NT2/D1 (cell line): ENCODE measurements at regions not wholly inside any gene's neighbourhood (a gene's known extent, or its start where the extent isn't known, plus 50 kb on each side); places are given as distances from the start of the nearest gene placed in this dataset.
A peak's percentile ranks its signal among the peaks of the same experiment; 100 is the strongest.
"Not testable (repeated sequence)": the region's sequence is repeated elsewhere in the genome, so short reads cannot be mapped to it uniquely, and the experiment has no call there.

Experiments used
- DNase-seq: peaks from one replicate; pipeline ENCODE4 v3.0.0-alpha.2; 2011; ENCODE audit warnings: low read depth, low spot score
- H3K27me3 ChIP-seq: 2 replicates; pipeline ENCODE4 v1.6.0; 2011; ENCODE audit warnings: mild to moderate bottlenecking; ENCODE audit not compliant: insufficient read length, insufficient read depth
- H3K36me3 ChIP-seq: 2 replicates; pipeline ENCODE4 v1.6.1; 2011; ENCODE audit warnings: mild to moderate bottlenecking, low read length, mixed read lengths; ENCODE audit not compliant: insufficient read depth, insufficient read length
- H3K4me1 ChIP-seq: 2 replicates; pipeline ENCODE4 v1.5.1; 2011; ENCODE audit not compliant: insufficient read depth, insufficient read length
- H3K4me3 ChIP-seq: 2 replicates; pipeline ENCODE4 v1.5.1; 2011; ENCODE audit warnings: low read depth; ENCODE audit not compliant: insufficient read length
- H3K9ac ChIP-seq: 2 replicates; pipeline ENCODE4 v1.6.0; 2011; ENCODE audit warnings: low read depth; ENCODE audit not compliant: insufficient read length
- H3K9me3 ChIP-seq: 2 replicates; pipeline ENCODE4 v1.5.1; 2011; ENCODE audit warnings: mild to moderate bottlenecking, low read length; ENCODE audit not compliant: insufficient read depth
- SUZ12 ChIP-seq: IDR thresholded peaks from 2 replicates; pipeline ENCODE4 v1.6.1; 2011; ENCODE audit not compliant: insufficient read length, insufficient read depth; ENCODE audit errors: extremely low read depth
- YY1 ChIP-seq: IDR thresholded peaks from 2 replicates; pipeline ENCODE4 v1.6.1; 2011; ENCODE audit not compliant: insufficient read length, insufficient read depth
- ZNF274 ChIP-seq: IDR thresholded peaks from 2 replicates; pipeline ENCODE4 v1.6.1; 2011; ENCODE audit warnings: mild to moderate bottlenecking, low read depth, low read length

GRCh38 chr3:161694682-161695564 lies 198.3 kb downstream of the OTOL1 start:
- H3K4me1 ChIP-seq = no peaks in the 10 kb centered on the region

DNA sequence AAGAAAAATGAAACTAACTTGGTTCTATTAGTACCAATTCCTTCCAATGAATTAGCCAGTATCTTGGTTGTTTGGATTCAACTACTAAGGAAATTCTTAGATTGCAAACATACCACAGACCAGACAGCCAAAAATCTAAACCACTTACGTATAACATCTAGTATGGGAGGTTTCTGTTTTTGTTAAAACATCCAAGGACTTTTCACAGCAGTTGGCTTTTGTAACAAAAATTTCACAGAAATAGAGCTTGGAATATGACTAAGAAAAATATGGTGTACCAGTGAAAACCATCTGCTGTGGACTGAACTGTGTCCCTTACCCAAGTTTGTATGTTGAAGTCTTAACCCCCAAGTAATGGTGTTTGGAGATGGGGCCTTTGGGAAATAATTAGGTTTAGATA lies 199.2 kb downstream of the OTOL1 start:
- Histone ChIP-seq H3K9me3 (no peaks in the 10 kb centered on the region), H3K9ac (no peak overlapping the region), H3K4me3 (no peak overlapping the region), H3K4me1 (no peaks in the 10 kb centered on the region), H3K27me3 (no peaks in the 10 kb centered on the region), H3K36me3 (no peaks in the 10 kb centered on the region)
- DNase-seq = no peak
- TF ChIP-seq ZNF274 (no peak), SUZ12 (no peak), YY1 (no peak)

More at GRCh38 chr3:161694682-161695564, 198.3 kb downstream of the OTOL1 start:
- no peak overlapping the region for H3K4me3 ChIP-seq
- TF ChIP-seq SUZ12 (no peak), ZNF274 (no peak), YY1 (no peak)
- H3K9ac ChIP-seq = no peak overlapping the region
- no peaks in the 10 kb centered on the region for H3K36me3 ChIP-seq
- H3K9me3 ChIP-seq = no peaks in the 10 kb centered on the region
- no peak for DNase-seq
- H3K27me3 ChIP-seq = no peaks in the 10 kb centered on the region

GRCh38 chr3:161700998-161701397 lies 204.4 kb downstream of the OTOL1 start:
- Histone ChIP-seq H3K4me3 (no peak overlapping the region), H3K9me3 (no peaks in the 10 kb centered on the region), H3K27me3 (no peaks in the 10 kb centered on the region), H3K4me1 (no peaks in the 10 kb centered on the region), H3K36me3 (no peaks in the 10 kb centered on the region), H3K9ac (no peak overlapping the region)
- DNase-seq = peak; percentile 18
- TF ChIP-seq SUZ12 (no peak), YY1 (no peak), ZNF274 (no peak)

GRCh38 chr3:161707253-161707652 lies 210.6 kb downstream of the OTOL1 start:
- H3K9me3 ChIP-seq, DNase-seq, H3K4me1 ChIP-seq, H3K4me3 ChIP-seq, H3K27me3 ChIP-seq, H3K36me3 ChIP-seq, H3K9ac ChIP-seq: not testable (repeated sequence)

DNA sequence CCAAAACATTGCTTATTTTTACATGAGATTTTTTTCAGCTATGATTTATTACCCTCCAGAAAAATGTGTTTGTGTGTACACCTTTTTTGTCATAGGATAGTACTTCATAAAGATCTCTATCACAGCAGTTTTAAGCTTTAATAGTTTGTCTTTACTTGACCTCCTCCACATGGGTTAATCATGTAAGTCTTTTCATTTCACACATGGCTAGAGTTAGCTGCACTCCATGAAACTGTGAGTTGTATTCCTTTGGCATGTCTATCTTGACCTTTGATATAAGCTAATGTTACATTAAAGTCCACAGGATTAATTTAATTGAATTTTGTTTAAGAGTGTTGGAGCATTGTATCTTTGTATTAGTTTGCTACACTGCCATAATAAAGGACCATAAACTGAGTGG lies 217.1 kb downstream of the OTOL1 start:
- DNase-seq = no peak
- Histone ChIP-seq H3K9ac (no peak overlapping the region), H3K9me3 (no peaks in the 10 kb centered on the region)

GRCh38 chr3:161731968-161732367 lies 235.4 kb downstream of the OTOL1 start:
- Histone ChIP-seq H3K9me3 (peaks cover 8% of the 10 kb centered on the region), H3K36me3 (no peaks in the 10 kb centered on the region), H3K4me1 (no peaks in the 10 kb centered on the region), H3K4me3 (no peak overlapping the region), H3K27me3 (no peaks in the 10 kb centered on the region), H3K9ac (no peak overlapping the region)
- no peak for DNase-seq
- TF ChIP-seq ZNF274 (no peak), YY1 (no peak), SUZ12 (no peak)

More for the DNA sequence above, 217.1 kb downstream of the OTOL1 start:
- Histone ChIP-seq H3K4me3 (no peak overlapping the region), H3K27me3 (no peaks in the 10 kb centered on the region), H3K36me3 (no peaks in the 10 kb centered on the region), H3K4me1 (no peaks in the 10 kb centered on the region)
- TF ChIP-seq SUZ12 (no peak), ZNF274 (no peak), YY1 (no peak)

GRCh38 chr3:161737171-161737570 lies 240.6 kb downstream of the OTOL1 start:
- H3K9me3 ChIP-seq = no peaks in the 10 kb centered on the region
- H3K4me1 ChIP-seq = no peaks in the 10 kb centered on the region
- DNase-seq = no peak
- no peaks in the 10 kb centered on the region for H3K27me3 ChIP-seq
- no peak overlapping the region for H3K9ac ChIP-seq
- H3K36me3 ChIP-seq = no peaks in the 10 kb centered on the region
- no peak overlapping the region for H3K4me3 ChIP-seq
- TF ChIP-seq ZNF274 (no peak), YY1 (no peak), SUZ12 (no peak)
